ENCODE measurements at regions not wholly inside any gene's neighbourhood (a gene's known extent, or its start where the extent isn't known, plus 50 kb on each side); places are given as distances from the start of the nearest gene placed in this dataset.

DNA sequence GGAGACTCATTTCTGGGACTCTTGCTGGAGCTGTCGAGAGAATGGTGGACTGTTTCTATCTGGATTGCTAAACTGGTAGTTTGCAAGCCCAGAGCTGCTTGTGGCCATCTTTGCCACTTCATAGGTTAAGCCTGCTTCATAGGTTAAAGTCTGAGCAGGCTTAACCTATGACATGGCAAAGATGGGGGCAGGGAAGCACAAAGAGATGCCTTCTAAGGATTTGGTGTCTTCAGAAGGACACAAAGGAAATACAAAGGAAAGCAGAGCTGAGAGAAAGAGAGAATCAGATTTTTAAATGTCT is 78.4 kb upstream of the MAX start:
- TF ChIP-seq CTCF (IDR thresholded peaks at IDR 0.05) (no peak), POLR2A (IDR thresholded peaks at IDR 0.05) (no peak)
- H3K27ac ChIP-seq = peak overlapping the region in 3 of 5 donors; percentile 55 to 86 (median 76)
- WGBS, 4 donors = 47 to 50% (median 48%) methylated on average over 1 of the region's 1 CpG; no CpG with 5 or more reads in 1 of the 4 donors
- DNase-seq = no peak
- H3K9me3 ChIP-seq (replicated peaks in 1 of 3) = no peaks in the 10 kb centered on the region
- no peaks in the 10 kb centered on the region for H3K27me3 ChIP-seq
- H3K4me1 ChIP-seq (replicated peaks in 1 of 2) = no peaks in the 10 kb centered on the region
- intact Hi-C loops (cut with DNase I) = no loop called here
- no peaks in the 10 kb centered on the region for H3K36me3 ChIP-seq (replicated peaks in 1 of 2)
- H3K4me3 ChIP-seq = no peak overlapping the region

GRCh38 chr14:65184032-65184764 is 81.9 kb upstream of the MAX start:
- no peaks in the 10 kb centered on the region for H3K4me1 ChIP-seq (replicated peaks in 1 of 2)
- DNase-seq = no peak
- no peaks in the 10 kb centered on the region for H3K27me3 ChIP-seq
- WGBS, 4 donors = 74 to 78% (median 75%) methylated on average over 8 of the region's 8 CpGs
- H3K27ac ChIP-seq = no peak overlapping the region
- H3K4me3 ChIP-seq = no peak overlapping the region
- TF ChIP-seq POLR2A (IDR thresholded peaks at IDR 0.05) = no peak
- H3K9me3 ChIP-seq (replicated peaks in 1 of 3) = no peaks in the 10 kb centered on the region
- intact Hi-C loops (cut with DNase I) = no loop called here
- H3K36me3 ChIP-seq (replicated peaks in 1 of 2) = no peaks in the 10 kb centered on the region

DNA sequence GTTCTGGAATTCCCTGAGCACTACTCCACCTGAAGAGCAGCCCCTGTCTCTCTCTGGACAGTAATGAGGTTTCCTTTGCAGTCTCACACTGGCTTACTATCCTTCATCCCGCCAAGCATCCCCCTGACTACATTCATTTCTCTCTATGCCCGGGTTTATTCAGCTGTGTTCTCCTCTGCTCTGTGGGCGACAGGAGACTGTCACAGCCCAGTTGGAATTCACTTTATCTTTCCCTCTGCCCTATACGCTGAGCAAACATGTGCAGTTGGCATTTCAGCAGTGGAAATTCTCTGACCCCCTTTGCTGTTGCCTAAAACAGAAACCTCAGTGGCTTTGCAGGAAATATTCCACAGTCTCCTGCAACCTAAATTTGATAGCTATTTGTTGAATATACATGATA is 83.5 kb upstream of the MAX start:
- no peak for TF ChIP-seq POLR2A (IDR thresholded peaks at IDR 0.05)
- no peak for TF ChIP-seq CTCF (IDR thresholded peaks at IDR 0.05)
- intact Hi-C loops (cut with DNase I) = no loop called here

DNA sequence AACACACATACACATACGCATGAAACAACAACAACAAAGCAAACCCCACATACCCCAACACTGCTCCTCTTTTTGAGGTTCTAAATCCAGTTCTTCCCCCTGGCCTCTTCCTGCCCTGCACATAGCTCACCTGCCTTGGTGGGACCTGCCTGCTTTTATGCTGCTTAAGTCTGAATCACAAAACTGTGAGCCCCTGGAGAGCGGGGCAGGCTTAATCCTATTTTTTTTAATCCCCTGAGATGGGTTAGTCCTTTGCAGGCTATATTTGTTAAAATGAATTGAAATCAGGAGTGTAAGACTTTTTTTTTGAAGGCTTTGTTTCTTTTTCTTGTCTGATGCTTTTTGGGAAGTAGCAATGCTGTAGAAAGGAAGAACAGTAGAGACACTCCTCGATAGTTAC is 84.6 kb upstream of the MAX start:
- Histone ChIP-seq H3K27ac (no peak overlapping the region), H3K4me1 (replicated peaks in 1 of 2) (no peaks in the 10 kb centered on the region), H3K4me3 (no peak overlapping the region), H3K9me3 (replicated peaks in 1 of 3) (no peaks in the 10 kb centered on the region), H3K36me3 (replicated peaks in 1 of 2) (no peaks in the 10 kb centered on the region), H3K27me3 (no peaks in the 10 kb centered on the region)
- no peak for DNase-seq
- intact Hi-C loops (cut with DNase I) = no loop called here
- 87 to 90% (median 88%) methylated on average over 3 of the region's 3 CpGs for WGBS, 4 donors
- TF ChIP-seq POLR2A (IDR thresholded peaks at IDR 0.05) (no peak), CTCF (IDR thresholded peaks at IDR 0.05) (no peak)

More for the DNA sequence above, 83.5 kb upstream of the MAX start:
- no peak for DNase-seq
- H3K27ac ChIP-seq = no peak overlapping the region
- H3K9me3 ChIP-seq (replicated peaks in 1 of 3) = no peaks in the 10 kb centered on the region
- H3K27me3 ChIP-seq = no peaks in the 10 kb centered on the region
- WGBS, 4 donors = 61 to 79% (median 68%) methylated on average over 4 of the region's 4 CpGs
- H3K36me3 ChIP-seq (replicated peaks in 1 of 2) = no peaks in the 10 kb centered on the region
- H3K4me3 ChIP-seq = no peak overlapping the region
- no peaks in the 10 kb centered on the region for H3K4me1 ChIP-seq (replicated peaks in 1 of 2)

GRCh38 chr14:65187421-65188049 is 85.2 kb upstream of the MAX start:
- no peaks in the 10 kb centered on the region for H3K36me3 ChIP-seq (replicated peaks in 1 of 2)
- TF ChIP-seq CTCF (IDR thresholded peaks at IDR 0.05) (no peak), POLR2A (IDR thresholded peaks at IDR 0.05) (no peak)
- intact Hi-C loops (cut with DNase I) = no loop called here
- no peaks in the 10 kb centered on the region for H3K9me3 ChIP-seq (replicated peaks in 1 of 3)
- H3K4me1 ChIP-seq (replicated peaks in 1 of 2) = no peaks in the 10 kb centered on the region
- H3K27me3 ChIP-seq = no peaks in the 10 kb centered on the region
- no peak for DNase-seq
- no peak overlapping the region for H3K4me3 ChIP-seq
- WGBS, 4 donors = 78 to 80% (median 79%) methylated on average over 7 to 8 of the region's 8 CpGs
- H3K27ac ChIP-seq = no peak overlapping the region
